Keratinocyte (primary cell): ENCODE measurements at regions not wholly inside any gene's neighbourhood (a gene's known extent, or its start where the extent isn't known, plus 50 kb on each side); places are given as distances from the start of the nearest gene placed in this dataset.

Source experiments
- EZH2 ChIP-seq: IDR thresholded peaks from one replicate; pipeline ENCODE4 v1.6.1; 2012; ENCODE audit warnings: inconsistent platforms, mild to moderate bottlenecking, low read length, moderate library complexity
- TF ChIP-seq, protein P1 (sequence below), 3 experiments: IDR thresholded peaks in 1 of 3; conservative IDR thresholded peaks in 1 of 3; optimal IDR thresholded peaks in 1 of 3; 2 replicates in 2 of 3; 3 replicates in 1 of 3; pipeline versions ENCODE3 to v1.5.1; 2011; ENCODE audit warnings: low read length in 3 of 3, mild to moderate bottlenecking in 3 of 3, moderate library complexity in 2 of 3, control low read depth in 1 of 3, inconsistent platforms in 1 of 3; ENCODE audit not compliant: insufficient read depth in 2 of 3; ENCODE audit errors: extremely low read depth in 1 of 3

DNA sequence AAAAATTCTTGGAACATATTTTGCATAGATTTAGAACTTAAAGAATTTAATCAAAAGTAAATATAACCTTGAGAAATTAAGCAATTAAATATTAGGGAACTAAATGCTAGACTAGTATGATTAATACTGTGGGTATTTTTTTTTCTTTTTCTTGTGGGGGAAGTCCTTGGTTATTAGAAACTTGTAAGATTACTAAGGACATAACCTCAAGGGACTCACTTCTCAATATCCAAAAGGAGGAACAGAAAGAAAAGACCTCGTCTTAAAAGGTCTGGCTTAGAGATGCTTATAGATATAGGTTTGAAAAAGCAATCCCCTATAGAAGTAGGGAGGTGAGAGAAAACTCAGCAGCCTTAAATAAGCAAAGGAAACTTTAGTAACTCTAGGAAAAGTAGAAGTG, 368.5 kb downstream of the INSC start:
- TF ChIP-seq, protein P1, sequence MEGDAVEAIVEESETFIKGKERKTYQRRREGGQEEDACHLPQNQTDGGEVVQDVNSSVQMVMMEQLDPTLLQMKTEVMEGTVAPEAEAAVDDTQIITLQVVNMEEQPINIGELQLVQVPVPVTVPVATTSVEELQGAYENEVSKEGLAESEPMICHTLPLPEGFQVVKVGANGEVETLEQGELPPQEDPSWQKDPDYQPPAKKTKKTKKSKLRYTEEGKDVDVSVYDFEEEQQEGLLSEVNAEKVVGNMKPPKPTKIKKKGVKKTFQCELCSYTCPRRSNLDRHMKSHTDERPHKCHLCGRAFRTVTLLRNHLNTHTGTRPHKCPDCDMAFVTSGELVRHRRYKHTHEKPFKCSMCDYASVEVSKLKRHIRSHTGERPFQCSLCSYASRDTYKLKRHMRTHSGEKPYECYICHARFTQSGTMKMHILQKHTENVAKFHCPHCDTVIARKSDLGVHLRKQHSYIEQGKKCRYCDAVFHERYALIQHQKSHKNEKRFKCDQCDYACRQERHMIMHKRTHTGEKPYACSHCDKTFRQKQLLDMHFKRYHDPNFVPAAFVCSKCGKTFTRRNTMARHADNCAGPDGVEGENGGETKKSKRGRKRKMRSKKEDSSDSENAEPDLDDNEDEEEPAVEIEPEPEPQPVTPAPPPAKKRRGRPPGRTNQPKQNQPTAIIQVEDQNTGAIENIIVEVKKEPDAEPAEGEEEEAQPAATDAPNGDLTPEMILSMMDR (optimal IDR thresholded peaks at IDR 0.05 in 1 of 3, IDR thresholded peaks at IDR 0.05 in 1 of 3, conservative IDR thresholded peaks at IDR 0.05 in 1 of 3; ENCODE audit: extremely low read depth in 1 of 3, insufficient read depth in 2 of 3, low read length in 3 of 3) = no peak
- no peak for TF ChIP-seq EZH2
